Upper lobe of left lung (tissue), 4 donors: ENCODE measurements at regions not wholly inside any gene's neighbourhood (a gene's known extent, or its start where the extent isn't known, plus 50 kb on each side); places are given as distances from the start of the nearest gene placed in this dataset.

ENCODE experiments used
- CTCF ChIP-seq, 6 experiments: fragments of 450-650 bp in 4 of 6; fragments of 200-600 bp in 2 of 6; sonication (generic) in 2 of 6; IDR thresholded peaks; one replicate each; pipeline ENCODE4 v1.5.1; 2016 to 2019; ENCODE audit warnings: antibody characterized with exemption in 6 of 6
- EP300 ChIP-seq, 4 donors: sonication (generic); formaldehyde crosslinking; IDR thresholded peaks; one replicate each; pipeline ENCODE4 v1.5.1; 2017; ENCODE audit warnings: antibody characterized with exemption in 4 of 4, control low read depth in 2 of 4
- POLR2AphosphoS5 ChIP-seq, 2 donors: sonication (generic); formaldehyde crosslinking; IDR thresholded peaks; one replicate each; pipeline ENCODE4 v1.5.1; 2017; ENCODE audit warnings: antibody characterized with exemption in 2 of 2

GRCh38 chr11:119920666-119921387 lies 191.8 kb upstream of the NECTIN1 start:
- TF ChIP-seq EP300 (IDR thresholded peaks at IDR 0.05) (no peak), POLR2AphosphoS5 (IDR thresholded peaks at IDR 0.05) (no peak), CTCF (IDR thresholded peaks at IDR 0.05) (no peak)
